ENCODE measurements at regions not wholly inside any gene's neighbourhood (a gene's known extent, or its start where the extent isn't known, plus 50 kb on each side); places are given as distances from the start of the nearest gene placed in this dataset.

DNA sequence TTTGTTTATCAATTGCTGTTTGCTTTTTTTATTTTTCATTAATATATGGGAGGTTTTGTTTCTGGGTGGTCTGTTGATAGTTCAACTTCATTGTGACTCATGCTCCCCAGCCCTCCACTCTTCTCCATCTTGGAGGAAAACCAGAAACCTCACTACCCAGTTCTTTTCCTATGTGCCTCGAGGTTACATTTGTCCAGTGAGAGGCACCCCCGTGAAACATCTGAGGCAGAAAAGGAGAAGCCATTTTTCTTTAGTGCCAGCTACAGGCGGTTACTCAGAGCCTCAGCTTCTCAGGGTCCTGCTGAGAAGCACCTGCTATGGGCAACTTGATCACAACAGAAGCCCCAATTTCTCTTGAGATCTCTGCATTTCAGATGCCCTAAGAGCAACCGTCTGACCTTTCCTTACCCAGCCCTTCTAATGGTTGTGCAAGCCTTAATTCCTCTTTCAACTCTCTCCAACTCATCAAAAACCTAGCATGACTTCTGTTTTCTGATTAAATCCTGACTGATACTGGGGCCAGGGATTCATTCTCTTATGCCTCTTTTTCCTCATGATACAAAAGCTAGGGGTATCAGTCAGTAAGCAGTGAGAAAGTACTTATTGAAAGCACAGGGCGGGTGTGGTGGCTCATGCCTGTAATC lies 144.6 kb downstream of the ELOVL4 start:
- no peak overlapping the region for H3K4me3 ChIP-seq (ENCODE audit: low read depth, low read length)
- DNase-seq (ENCODE audit: low read depth) = no peak
- TF ChIP-seq, protein P1, sequence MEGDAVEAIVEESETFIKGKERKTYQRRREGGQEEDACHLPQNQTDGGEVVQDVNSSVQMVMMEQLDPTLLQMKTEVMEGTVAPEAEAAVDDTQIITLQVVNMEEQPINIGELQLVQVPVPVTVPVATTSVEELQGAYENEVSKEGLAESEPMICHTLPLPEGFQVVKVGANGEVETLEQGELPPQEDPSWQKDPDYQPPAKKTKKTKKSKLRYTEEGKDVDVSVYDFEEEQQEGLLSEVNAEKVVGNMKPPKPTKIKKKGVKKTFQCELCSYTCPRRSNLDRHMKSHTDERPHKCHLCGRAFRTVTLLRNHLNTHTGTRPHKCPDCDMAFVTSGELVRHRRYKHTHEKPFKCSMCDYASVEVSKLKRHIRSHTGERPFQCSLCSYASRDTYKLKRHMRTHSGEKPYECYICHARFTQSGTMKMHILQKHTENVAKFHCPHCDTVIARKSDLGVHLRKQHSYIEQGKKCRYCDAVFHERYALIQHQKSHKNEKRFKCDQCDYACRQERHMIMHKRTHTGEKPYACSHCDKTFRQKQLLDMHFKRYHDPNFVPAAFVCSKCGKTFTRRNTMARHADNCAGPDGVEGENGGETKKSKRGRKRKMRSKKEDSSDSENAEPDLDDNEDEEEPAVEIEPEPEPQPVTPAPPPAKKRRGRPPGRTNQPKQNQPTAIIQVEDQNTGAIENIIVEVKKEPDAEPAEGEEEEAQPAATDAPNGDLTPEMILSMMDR (IDR thresholded peaks at IDR 0.05; ENCODE audit: insufficient read depth, low read depth, low read length, missing control alignments) = no peak

DNA sequence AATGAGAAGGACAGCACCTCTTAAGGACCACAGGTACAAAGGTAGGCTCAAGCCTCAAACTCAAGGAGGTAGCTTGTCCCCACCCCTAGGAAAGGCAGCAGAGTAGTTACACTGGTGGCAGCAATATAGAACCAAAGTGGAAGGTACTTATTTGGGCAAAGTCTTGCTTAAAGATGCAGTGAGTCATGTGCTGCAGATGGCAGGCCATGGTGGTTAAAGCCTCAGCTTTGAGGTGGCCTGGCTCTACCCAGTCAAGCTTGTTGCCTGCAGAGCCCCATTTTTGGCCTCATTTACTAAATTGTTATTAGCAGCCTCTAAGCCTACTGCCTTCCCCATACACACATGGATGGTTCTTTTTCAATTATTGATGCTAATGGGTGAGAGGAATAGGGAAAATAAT lies 146.0 kb downstream of the ELOVL4 start:
- TF ChIP-seq, protein P1 (IDR thresholded peaks at IDR 0.05; ENCODE audit: insufficient read depth, low read depth, low read length, missing control alignments) = no peak
- no peak for DNase-seq (ENCODE audit: low read depth)
- H3K4me3 ChIP-seq (ENCODE audit: low read depth, low read length) = no peak overlapping the region

DNA sequence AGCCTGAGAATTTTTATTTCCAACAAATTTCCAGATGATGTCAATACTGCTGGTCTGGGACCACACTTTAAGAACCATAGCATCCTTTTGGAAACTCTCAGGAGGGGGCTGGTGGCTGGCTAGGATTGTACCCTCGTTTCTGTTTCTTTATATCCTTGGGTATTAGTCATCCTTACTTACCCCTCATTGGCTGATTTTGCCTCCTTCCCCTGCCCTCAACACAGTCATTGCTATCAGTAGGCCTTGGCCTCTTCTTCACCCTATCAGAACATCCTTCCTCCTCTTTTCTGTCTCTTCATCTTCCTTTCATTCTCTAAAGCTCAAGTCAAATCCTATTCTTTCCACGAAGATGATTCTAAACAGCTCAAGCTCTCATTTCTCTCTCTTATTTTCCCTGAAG lies 148.5 kb downstream of the ELOVL4 start:
- TF ChIP-seq, protein P1 (IDR thresholded peaks at IDR 0.05; ENCODE audit: insufficient read depth, low read depth, low read length, missing control alignments) = no peak

DNA sequence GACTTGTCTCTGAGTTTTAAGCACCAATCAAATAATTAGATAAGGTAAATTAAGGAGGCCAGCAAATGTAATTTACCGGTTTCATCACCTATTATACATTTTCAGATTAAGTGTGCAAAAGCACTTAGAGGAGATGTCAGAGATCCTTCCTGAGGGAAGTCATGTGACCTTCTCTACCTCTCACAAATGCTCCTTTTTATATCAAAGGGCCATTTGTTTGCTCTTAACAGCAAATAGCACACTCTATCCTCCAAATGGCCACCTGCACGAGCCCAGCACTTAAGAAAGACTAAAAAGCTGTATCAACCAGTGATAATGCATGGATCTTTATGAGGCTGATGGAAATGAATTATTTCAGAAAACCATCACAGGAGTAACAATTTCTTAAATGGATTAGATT lies 149.4 kb downstream of the ELOVL4 start:
- TF ChIP-seq, protein P1 (IDR thresholded peaks at IDR 0.05; ENCODE audit: insufficient read depth, low read depth, low read length, missing control alignments) = no peak
- H3K4me3 ChIP-seq (ENCODE audit: low read depth, low read length) = no peak overlapping the region
- no peak for DNase-seq (ENCODE audit: low read depth)

More for the DNA sequence above, 148.5 kb downstream of the ELOVL4 start:
- H3K4me3 ChIP-seq (ENCODE audit: low read depth, low read length) = no peak overlapping the region
- no peak for DNase-seq (ENCODE audit: low read depth)

DNA sequence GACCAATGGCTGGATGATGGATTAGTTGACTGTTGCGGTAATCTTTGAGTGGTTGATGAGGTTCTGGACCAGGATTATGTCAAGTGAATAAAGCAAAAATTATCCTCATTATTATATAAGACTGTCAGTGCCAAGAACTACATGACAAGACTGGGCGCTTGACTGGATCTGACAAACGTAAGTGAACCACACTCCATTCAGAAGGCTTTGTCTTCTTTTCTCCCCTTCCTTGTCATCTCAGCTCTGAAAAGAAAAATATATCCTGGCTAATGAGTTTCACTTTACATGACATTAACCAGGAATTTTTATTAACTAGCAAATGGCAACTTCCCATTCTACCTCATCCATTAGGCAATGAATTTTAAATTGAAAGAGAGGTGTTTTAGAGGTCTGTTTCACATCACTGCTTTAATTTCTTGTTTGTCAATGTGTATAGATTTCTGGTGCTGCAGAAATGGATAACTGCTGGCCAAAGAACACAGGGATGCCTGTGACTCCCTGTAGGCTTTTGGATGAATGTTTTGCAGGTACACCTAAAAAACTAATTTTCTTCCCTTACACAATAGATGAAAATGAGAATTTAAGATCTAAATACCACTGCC lies 150.1 kb downstream of the ELOVL4 start:
- H3K4me3 ChIP-seq (ENCODE audit: low read depth, low read length) = no peak overlapping the region
- DNase-seq (ENCODE audit: low read depth) = no peak
- TF ChIP-seq, protein P1 (IDR thresholded peaks at IDR 0.05; ENCODE audit: insufficient read depth, low read depth, low read length, missing control alignments) = no peak

DNA sequence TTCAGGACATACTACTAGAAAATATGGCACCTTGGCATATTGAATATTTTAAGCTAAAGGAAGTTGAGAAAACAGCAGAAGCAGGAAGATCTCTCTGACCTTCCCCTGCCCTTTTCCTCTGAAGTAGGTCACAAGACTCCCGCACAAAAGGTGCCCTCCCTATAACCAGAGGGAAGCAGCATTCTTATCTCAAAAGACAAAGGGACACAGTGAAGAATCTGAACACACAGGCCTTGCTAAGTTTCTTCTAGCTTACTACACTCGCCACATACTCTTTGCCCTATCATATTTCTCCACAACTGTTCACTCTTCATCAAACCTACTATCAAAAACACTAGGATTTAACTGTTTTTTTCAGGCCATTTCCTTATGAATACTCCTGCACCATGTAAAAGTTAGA lies 151.2 kb downstream of the ELOVL4 start:
- no peak for DNase-seq (ENCODE audit: low read depth)
- no peak overlapping the region for H3K4me3 ChIP-seq (ENCODE audit: low read depth, low read length)
- TF ChIP-seq, protein P1 (IDR thresholded peaks at IDR 0.05; ENCODE audit: insufficient read depth, low read depth, low read length, missing control alignments) = no peak

DNA sequence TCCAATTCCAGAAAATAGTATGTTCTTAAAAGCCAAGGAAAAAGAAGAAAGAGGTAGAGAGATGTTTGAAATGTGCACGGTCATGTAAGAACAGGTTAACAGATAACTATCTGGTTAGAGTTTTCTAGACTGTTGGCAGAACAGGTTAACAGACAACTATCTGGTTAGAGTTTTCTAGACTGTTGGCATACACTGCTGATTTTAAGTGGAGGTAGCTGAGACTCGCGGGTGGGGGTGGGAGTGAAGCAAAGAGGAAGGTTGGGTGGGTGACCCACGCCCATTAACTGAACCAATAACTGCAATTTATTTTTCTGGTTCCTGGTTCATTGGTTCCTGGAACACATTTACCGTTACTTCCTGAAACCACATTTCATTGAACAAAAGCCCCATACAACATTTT lies 157.5 kb downstream of the ELOVL4 start:
- no peak overlapping the region for H3K4me3 ChIP-seq (ENCODE audit: low read depth, low read length)
- TF ChIP-seq, protein P1 (IDR thresholded peaks at IDR 0.05; ENCODE audit: insufficient read depth, low read depth, low read length, missing control alignments) = no peak
- DNase-seq (ENCODE audit: low read depth) = no peak
